Gastroesophageal sphincter (tissue), 3 donors: ENCODE measurements at regions not wholly inside any gene's neighbourhood (a gene's known extent, or its start where the extent isn't known, plus 50 kb on each side); places are given as distances from the start of the nearest gene placed in this dataset.

Experiments
- CTCF ChIP-seq, 4 experiments: fragments of 200-600 bp in 2 of 4; fragments of 450-650 bp in 2 of 4; sonication (generic) in 1 of 4; IDR thresholded peaks; one replicate each; pipeline ENCODE4 v1.5.1; 2017 to 2019; ENCODE audit warnings: antibody characterized with exemption in 4 of 4, mild to moderate bottlenecking in 2 of 4, moderate library complexity in 2 of 4
- POLR2A ChIP-seq, 2 donors: fragments of 450-650 bp; IDR thresholded peaks; one replicate each; pipeline ENCODE4 v1.6.1; 2017; ENCODE audit warnings: antibody characterized with exemption in 2 of 2, mild to moderate bottlenecking in 2 of 2, moderate library complexity in 1 of 2
- POLR2AphosphoS5 ChIP-seq: sonication (generic); formaldehyde crosslinking; IDR thresholded peaks from one replicate; pipeline ENCODE4 v1.6.1; 2017; ENCODE audit warnings: antibody characterized with exemption

DNA sequence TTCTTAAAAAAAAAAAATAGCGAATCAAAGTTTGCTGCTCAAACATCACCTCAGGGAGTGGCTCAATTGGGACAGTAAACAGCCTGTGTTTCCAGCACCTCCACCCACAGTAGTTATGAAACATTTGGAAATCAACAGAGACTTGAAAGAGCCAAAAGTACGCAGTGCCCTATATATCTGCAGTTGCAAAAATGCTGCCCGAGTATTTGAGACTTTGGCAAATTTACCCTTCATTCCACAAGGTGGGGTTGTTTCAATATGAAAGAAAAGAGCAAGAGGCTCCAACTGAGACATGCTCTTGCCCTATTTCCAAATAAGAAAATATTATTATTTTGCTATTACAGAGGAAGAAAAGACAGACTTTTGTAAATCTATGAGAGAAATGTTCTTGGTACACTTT is 851.1 kb upstream of the RAG2 start:
- TF ChIP-seq CTCF (IDR thresholded peaks at IDR 0.05): peak in 2 of 4 experiments; percentile 18 to 37
- no peak for TF ChIP-seq POLR2AphosphoS5
- no peak for TF ChIP-seq POLR2A (IDR thresholded peaks at IDR 0.05)
